ENCODE measurements at regions not wholly inside any gene's neighbourhood (a gene's known extent, or its start where the extent isn't known, plus 50 kb on each side); places are given as distances from the start of the nearest gene placed in this dataset.

DNA sequence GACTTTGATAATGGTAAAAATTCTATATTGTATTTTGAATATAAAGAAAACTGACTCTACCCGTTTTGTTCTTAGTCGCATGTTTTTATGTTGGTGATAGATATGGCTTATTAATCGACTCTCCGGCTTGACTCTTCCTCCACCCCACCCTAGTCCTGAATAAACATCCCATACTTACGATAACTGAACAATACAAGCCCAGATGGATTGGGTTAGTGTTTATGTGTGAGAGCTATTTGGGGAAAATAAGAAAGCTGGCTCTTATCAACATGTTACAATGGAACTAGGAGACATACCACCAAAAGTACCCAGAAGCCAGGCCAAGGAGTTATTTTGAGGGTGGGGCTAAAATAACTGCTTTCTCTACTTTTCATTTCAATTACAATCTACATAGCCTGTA is 796.3 kb downstream of the DIAPH3 start:
- ATAC-seq (peak in 2 of 4 donors; percentile 36 to 38), DNase-seq (no peak)
- TF ChIP-seq, protein P1, sequence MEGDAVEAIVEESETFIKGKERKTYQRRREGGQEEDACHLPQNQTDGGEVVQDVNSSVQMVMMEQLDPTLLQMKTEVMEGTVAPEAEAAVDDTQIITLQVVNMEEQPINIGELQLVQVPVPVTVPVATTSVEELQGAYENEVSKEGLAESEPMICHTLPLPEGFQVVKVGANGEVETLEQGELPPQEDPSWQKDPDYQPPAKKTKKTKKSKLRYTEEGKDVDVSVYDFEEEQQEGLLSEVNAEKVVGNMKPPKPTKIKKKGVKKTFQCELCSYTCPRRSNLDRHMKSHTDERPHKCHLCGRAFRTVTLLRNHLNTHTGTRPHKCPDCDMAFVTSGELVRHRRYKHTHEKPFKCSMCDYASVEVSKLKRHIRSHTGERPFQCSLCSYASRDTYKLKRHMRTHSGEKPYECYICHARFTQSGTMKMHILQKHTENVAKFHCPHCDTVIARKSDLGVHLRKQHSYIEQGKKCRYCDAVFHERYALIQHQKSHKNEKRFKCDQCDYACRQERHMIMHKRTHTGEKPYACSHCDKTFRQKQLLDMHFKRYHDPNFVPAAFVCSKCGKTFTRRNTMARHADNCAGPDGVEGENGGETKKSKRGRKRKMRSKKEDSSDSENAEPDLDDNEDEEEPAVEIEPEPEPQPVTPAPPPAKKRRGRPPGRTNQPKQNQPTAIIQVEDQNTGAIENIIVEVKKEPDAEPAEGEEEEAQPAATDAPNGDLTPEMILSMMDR (IDR thresholded peaks at IDR 0.05) = no peak
- intact Hi-C loops (cut with DNase I) = no loop called here
- Histone ChIP-seq H3K4me1 (peaks cover 0 to 31% (median 16%) of the 10 kb centered on the region in 12 donors), H3K27me3 (no peaks in the 10 kb centered on the region), H3K9me3 (no peaks in the 10 kb centered on the region), H3K36me3 (no peaks in the 10 kb centered on the region), H3K27ac (peak overlapping the region in 6 of 12 donors; percentile 20 to 75 (median 69)), H3K4me3 (no peak overlapping the region)
- 68 to 79% (median 71%) methylated on average over 5 of the region's 5 CpGs for WGBS, 4 donors

DNA sequence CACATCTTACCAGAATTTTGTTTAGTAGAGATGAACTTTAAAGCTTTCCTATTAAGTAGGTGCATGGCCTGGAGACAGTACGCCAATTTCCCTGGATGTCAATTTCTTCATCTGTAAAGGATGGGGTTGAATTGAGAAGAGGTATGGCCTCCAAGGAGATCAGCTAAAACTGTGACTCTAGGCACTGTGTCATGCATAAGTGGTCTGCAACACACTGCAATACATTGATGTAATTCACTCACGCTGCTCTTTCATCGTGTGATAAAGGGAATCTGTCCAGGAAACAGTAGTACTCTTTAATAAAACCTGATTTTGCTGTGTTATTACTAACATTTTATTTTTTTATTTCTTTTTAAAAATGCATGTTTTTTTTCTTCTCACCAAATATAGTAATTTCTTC is 795.8 kb downstream of the DIAPH3 start:
- ATAC-seq (no peak), DNase-seq (no peak)
- 71 to 85% (median 77%) methylated on average over 3 of the region's 3 CpGs for WGBS, 4 donors
- Histone ChIP-seq H3K9me3 (no peaks in the 10 kb centered on the region), H3K27me3 (no peaks in the 10 kb centered on the region), H3K27ac (peak overlapping the region in 6 of 12 donors; percentile 20 to 75 (median 69)), H3K36me3 (no peaks in the 10 kb centered on the region), H3K4me3 (no peak overlapping the region), H3K4me1 (peaks cover 0 to 34% (median 16%) of the 10 kb centered on the region in 12 donors)
- intact Hi-C loops (cut with DNase I) = no loop called here
- no peak for TF ChIP-seq POLR2A (IDR thresholded peaks at IDR 0.05)
- TF ChIP-seq, protein P1 (IDR thresholded peaks at IDR 0.05) = no peak

DNA sequence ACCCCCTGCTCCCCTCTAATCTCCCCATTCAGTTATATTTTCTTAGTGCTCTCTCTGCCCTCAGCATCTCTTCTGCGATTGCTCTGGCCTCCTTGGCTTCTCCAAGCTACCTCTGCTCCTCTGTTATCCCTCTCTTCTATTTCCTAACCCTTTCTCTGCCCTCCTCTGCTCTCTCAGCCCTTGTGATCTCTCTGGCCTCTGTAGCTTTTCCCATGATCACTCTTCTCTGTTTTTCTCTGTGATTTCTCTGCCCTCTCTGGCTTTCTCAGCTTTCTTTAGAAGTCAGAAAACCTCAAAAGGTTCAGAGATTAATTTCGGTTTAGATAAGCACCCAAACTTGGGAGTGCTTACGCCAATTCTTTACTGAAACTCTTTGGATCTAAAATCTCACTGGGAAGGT is 795.0 kb downstream of the DIAPH3 start:
- intact Hi-C loops (cut with DNase I) = no loop called here
- peaks cover 0 to 40% (median 16%) of the 10 kb centered on the region in 12 donors for H3K4me1 ChIP-seq
- ATAC-seq = peak in 3 of 4 donors; percentile 51 to 67 (median 58)
- no peaks in the 10 kb centered on the region for H3K36me3 ChIP-seq
- H3K9me3 ChIP-seq = no peaks in the 10 kb centered on the region
- H3K4me3 ChIP-seq = no peak overlapping the region
- no peak for DNase-seq
- no peak for TF ChIP-seq POLR2A (IDR thresholded peaks at IDR 0.05)
- TF ChIP-seq, protein P1 (IDR thresholded peaks at IDR 0.05) = no peak
- no peaks in the 10 kb centered on the region for H3K27me3 ChIP-seq
- 42 to 55% (median 48%) methylated on average over 3 of the region's 3 CpGs for WGBS, 4 donors
- H3K27ac ChIP-seq = peak overlapping the region in 10 of 12 donors; percentile 0 to 75 (median 55)

DNA sequence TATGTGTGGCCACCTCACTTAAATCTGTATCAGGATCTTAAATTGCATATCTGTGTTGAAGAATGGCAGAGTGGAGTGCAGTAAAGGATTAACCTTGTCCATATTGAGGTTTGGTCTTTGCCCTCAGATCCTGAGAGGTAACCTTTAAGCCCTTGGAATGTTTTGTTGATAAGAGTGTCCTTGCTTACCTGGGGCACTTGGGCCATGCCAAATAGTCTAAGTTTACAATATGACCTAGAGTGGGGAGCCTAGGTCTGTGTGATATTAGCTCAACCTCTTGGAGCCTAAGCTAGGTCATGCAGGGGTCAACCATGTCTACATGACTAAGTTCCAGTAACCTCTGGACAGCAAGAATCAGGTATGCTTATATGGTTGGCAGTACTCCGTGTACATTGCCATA is 792.5 kb downstream of the DIAPH3 start:
- H3K4me1 ChIP-seq = peaks cover 0 to 57% (median 18%) of the 10 kb centered on the region in 12 donors
- no peaks in the 10 kb centered on the region for H3K27me3 ChIP-seq
- intact Hi-C loops (cut with DNase I) = no loop called here
- no peak overlapping the region for H3K27ac ChIP-seq
- 53 to 100% (median 90%) methylated on average over 1 of the region's 1 CpG for WGBS, 4 donors
- H3K9me3 ChIP-seq = no peaks in the 10 kb centered on the region
- no peaks in the 10 kb centered on the region for H3K36me3 ChIP-seq
- DNase-seq (no peak), ATAC-seq (no peak)
- H3K4me3 ChIP-seq = no peak overlapping the region
- TF ChIP-seq POLR2A (IDR thresholded peaks at IDR 0.05) = no peak
- TF ChIP-seq, protein P1 (IDR thresholded peaks at IDR 0.05) = no peak

All from heart left ventricle (tissue), 16 donors.